HEK293T (cell line): ENCODE measurements at regions not wholly inside any gene's neighbourhood (a gene's known extent, or its start where the extent isn't known, plus 50 kb on each side); places are given as distances from the start of the nearest gene placed in this dataset.

ENCODE experiments used
- HDGF ChIP-seq: fragments of 450-650 bp; IDR thresholded peaks from 2 replicates; pipeline ENCODE4 v1.6.1; 2017; ENCODE audit warnings: antibody characterized with exemption, borderline replicate concordance
- NFRKB ChIP-seq: fragments of 450-650 bp; IDR thresholded peaks from 2 replicates; pipeline ENCODE4 v1.6.1; 2016; ENCODE audit warnings: mild to moderate bottlenecking, moderate library complexity
- TF ChIP-seq, protein P1 (sequence below): fragments of 450-650 bp; IDR thresholded peaks from 2 replicates; pipeline ENCODE4 v1.6.1; 2016

DNA sequence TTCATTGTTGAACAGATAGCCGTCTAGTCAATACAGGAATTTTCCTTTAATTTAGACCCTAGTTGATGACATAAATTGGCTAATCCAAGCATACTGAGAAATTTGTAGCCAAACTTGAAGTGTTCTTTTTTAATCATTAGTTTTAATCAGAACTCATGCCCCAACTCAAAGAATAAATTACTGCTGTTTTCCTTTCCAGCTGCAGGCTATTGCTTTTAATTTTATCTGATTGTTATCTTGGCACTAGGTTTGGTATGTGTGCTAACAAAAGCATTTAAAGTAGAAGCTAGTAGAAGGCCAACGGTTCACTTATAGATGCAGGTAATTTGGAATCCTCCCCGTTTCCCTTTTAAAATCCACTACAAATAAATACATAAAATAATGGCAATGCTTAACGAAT is 188.5 kb downstream of the CD109 start:
- TF ChIP-seq, protein P1, sequence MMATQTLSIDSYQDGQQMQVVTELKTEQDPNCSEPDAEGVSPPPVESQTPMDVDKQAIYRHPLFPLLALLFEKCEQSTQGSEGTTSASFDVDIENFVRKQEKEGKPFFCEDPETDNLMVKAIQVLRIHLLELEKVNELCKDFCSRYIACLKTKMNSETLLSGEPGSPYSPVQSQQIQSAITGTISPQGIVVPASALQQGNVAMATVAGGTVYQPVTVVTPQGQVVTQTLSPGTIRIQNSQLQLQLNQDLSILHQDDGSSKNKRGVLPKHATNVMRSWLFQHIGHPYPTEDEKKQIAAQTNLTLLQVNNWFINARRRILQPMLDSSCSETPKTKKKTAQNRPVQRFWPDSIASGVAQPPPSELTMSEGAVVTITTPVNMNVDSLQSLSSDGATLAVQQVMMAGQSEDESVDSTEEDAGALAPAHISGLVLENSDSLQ = no peak
- TF ChIP-seq HDGF (no peak), NFRKB (no peak)
